ENCODE measurements at regions not wholly inside any gene's neighbourhood (a gene's known extent, or its start where the extent isn't known, plus 50 kb on each side); places are given as distances from the start of the nearest gene placed in this dataset.

DNA sequence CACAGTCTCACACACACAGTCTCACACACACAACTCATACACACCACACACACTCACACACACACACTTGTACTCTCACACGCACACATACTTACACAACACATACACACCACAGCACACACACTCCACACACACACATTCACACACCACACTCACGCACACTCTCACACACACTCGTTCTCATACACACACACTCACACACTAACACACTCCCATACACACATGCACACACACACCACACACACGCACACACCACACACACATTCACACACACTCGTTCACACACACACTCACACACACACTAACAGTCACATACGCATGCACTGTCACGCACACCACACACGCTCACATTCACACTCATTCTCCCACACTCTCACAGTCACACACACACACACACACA is 109.8 kb downstream of the PRLHR start:
- H3K4me3 ChIP-seq (ENCODE audit: low read depth in 2 of 2, low read length in 2 of 2): no peak overlapping the region
- no peak for ATAC-seq
- H3K36me3 ChIP-seq (ENCODE audit: control insufficient read depth, insufficient read depth, low read length): no peaks in the 10 kb centered on the region
- H3K4me1 ChIP-seq (ENCODE audit: control insufficient read depth, insufficient read depth, low read length): no peaks in the 10 kb centered on the region
- no peak overlapping the region for H3K27ac ChIP-seq (ENCODE audit: low read length)
- no TSS peak for BruUV-seq (replicated peaks)
- DNase-seq (ENCODE audit: low read depth, low spot score): no peak
- intact Hi-C loops (cut with micrococcal nuclease; ENCODE audit: unreplicated experiment) (no loop called here), in situ Hi-C loops (cut with HindIII; ENCODE audit: low pct_unique_long_range_greater_than_20kb, low sequenced_read_pairs) (no loop called here)
- H3K9me3 ChIP-seq (ENCODE audit: control insufficient read depth, insufficient read depth, low read depth, low read length): no peaks in the 10 kb centered on the region
- ChIA-PET CTCF (no interaction called here), POLR2A (no interaction called here)
- TF ChIP-seq, protein P1, sequence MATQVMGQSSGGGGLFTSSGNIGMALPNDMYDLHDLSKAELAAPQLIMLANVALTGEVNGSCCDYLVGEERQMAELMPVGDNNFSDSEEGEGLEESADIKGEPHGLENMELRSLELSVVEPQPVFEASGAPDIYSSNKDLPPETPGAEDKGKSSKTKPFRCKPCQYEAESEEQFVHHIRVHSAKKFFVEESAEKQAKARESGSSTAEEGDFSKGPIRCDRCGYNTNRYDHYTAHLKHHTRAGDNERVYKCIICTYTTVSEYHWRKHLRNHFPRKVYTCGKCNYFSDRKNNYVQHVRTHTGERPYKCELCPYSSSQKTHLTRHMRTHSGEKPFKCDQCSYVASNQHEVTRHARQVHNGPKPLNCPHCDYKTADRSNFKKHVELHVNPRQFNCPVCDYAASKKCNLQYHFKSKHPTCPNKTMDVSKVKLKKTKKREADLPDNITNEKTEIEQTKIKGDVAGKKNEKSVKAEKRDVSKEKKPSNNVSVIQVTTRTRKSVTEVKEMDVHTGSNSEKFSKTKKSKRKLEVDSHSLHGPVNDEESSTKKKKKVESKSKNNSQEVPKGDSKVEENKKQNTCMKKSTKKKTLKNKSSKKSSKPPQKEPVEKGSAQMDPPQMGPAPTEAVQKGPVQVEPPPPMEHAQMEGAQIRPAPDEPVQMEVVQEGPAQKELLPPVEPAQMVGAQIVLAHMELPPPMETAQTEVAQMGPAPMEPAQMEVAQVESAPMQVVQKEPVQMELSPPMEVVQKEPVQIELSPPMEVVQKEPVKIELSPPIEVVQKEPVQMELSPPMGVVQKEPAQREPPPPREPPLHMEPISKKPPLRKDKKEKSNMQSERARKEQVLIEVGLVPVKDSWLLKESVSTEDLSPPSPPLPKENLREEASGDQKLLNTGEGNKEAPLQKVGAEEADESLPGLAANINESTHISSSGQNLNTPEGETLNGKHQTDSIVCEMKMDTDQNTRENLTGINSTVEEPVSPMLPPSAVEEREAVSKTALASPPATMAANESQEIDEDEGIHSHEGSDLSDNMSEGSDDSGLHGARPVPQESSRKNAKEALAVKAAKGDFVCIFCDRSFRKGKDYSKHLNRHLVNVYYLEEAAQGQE (IDR thresholded peaks at IDR 0.05; ENCODE audit: insufficient read depth in 1 of 2, low read depth in 2 of 2, low read length in 1 of 2): no peak
- no peak for TF ChIP-seq POLR2AphosphoS5 (IDR thresholded peaks at IDR 0.05; ENCODE audit: low read depth, low read length)
- no peak for TF ChIP-seq SIN3A (IDR thresholded peaks at IDR 0.05; ENCODE audit: borderline replicate concordance, insufficient read depth, low read depth, low read length)
- no peak for TF ChIP-seq CTCF (IDR thresholded peaks at IDR 0.05)
- no peak for TF ChIP-seq TCF7L2 (IDR thresholded peaks at IDR 0.05; ENCODE audit: low read depth, low read length)
- 0 out of 2 replicates have a peak, but pooled peaks cover 2% of the 10 kb centered on the region for H3K27me3 ChIP-seq (ENCODE audit: control insufficient read depth, insufficient read depth, low read length)

DNA sequence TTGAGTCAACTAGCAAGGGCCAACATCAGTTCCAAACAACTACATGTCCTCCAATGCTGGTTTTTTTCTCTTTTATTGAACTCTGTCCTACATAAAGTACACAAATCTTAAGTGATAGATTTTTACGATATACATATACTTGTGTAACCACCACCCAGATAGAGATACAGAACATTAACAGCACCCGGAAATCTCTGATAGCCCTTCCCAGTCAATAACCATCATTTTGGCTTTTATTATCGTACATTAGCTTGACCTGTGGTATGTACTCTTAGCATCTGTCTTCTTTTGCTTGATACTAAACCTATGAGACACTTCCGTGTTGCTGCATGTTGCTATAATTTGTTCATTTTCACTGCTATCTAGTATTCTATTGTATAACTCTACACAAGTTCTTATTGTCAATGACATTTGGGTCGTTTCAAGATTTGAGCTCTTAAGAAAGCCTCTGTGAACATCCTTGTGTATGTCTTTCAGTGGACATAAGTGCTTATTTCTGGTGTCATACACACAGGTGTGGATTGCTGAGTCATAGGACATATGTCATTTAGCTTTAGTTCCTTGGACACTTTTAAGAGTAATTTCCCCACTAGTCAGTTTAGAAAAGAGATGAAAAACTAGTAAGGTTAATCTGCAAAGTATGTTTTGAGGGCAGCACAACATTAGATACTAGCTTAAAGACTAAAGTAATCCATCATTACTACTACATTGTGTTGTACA is 111.1 kb downstream of the PRLHR start:
- TF ChIP-seq TCF7L2 (IDR thresholded peaks at IDR 0.05; ENCODE audit: low read depth, low read length) (no peak), POLR2AphosphoS5 (IDR thresholded peaks at IDR 0.05; ENCODE audit: low read depth, low read length) (no peak), CTCF (IDR thresholded peaks at IDR 0.05) (no peak), SIN3A (IDR thresholded peaks at IDR 0.05; ENCODE audit: borderline replicate concordance, insufficient read depth, low read depth, low read length) (no peak)
- TF ChIP-seq, protein P1 (IDR thresholded peaks at IDR 0.05; ENCODE audit: insufficient read depth in 1 of 2, low read depth in 2 of 2, low read length in 1 of 2): no peak
- BruUV-seq (replicated peaks): no TSS peak

More for the DNA sequence above, 111.1 kb downstream of the PRLHR start:
- DNase-seq (ENCODE audit: low read depth, low spot score): no peak
- in situ Hi-C loops (cut with HindIII; ENCODE audit: low pct_unique_long_range_greater_than_20kb, low sequenced_read_pairs) (no loop called here), intact Hi-C loops (cut with micrococcal nuclease; ENCODE audit: unreplicated experiment) (no loop called here)
- Histone ChIP-seq H3K4me1 (ENCODE audit: control insufficient read depth, insufficient read depth, low read length) (no peaks in the 10 kb centered on the region), H3K4me3 (ENCODE audit: low read depth in 2 of 2, low read length in 2 of 2) (no peak overlapping the region), H3K27me3 (ENCODE audit: control insufficient read depth, insufficient read depth, low read length) (0 out of 2 replicates have a peak, but pooled peaks cover 2% of the 10 kb centered on the region), H3K36me3 (ENCODE audit: control insufficient read depth, insufficient read depth, low read length) (no peaks in the 10 kb centered on the region), H3K27ac (ENCODE audit: low read length) (no peak overlapping the region), H3K9me3 (ENCODE audit: control insufficient read depth, insufficient read depth, low read depth, low read length) (no peaks in the 10 kb centered on the region)
- ChIA-PET CTCF (no interaction called here), POLR2A (no interaction called here)
- no peak for ATAC-seq
